ENCODE measurements at regions not wholly inside any gene's neighbourhood (a gene's known extent, or its start where the extent isn't known, plus 50 kb on each side); places are given as distances from the start of the nearest gene placed in this dataset.

DNA sequence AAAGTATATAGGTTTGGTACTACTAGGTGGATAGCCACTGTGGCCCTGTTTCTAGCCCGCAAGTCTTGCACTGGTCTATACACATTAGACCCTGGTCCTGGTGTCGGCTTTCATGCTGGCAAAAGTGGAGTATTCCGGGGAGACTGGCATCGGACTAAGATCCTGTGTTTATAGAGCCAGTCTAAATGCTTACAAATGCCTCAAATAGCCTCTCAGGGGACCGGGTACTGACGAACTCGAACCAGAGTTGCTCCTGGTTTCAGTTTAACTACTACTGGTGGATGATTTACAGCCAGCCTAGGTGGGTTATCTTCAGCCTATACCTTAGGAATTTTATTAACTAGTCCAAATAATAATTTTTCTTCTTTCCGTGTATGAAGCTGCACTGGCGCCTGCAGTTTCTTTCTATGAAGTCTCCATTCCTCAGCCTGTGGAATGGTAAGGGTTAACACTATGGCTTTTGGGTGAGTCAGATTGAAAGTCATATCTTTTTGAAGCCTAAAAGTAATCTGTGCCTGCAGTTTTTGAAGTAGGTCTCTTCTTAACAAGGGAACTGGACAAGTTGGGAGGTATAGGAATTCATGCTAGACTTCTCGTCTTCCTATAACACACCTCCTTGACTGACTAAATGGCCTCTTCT lies 51.3 kb downstream of the OR10H4 start:
- H3K9me3 ChIP-seq (ENCODE audit: control insufficient read depth, low read length) = peaks cover 57% of the 10 kb centered on the region
- WGBS, 2 experiments (ENCODE audit: insufficient coverage in 2 of 2) = 74 to 82% methylated on average over 5 to 8 of the region's 10 CpGs
- no peaks in the 10 kb centered on the region for H3K36me3 ChIP-seq (ENCODE audit: control insufficient read depth, insufficient read depth, low read length)
- H3K4me1 ChIP-seq (ENCODE audit: control insufficient read depth, insufficient read depth, low read length, poor library complexity, severe bottlenecking) = no peaks in the 10 kb centered on the region
- no peak overlapping the region for H3K27ac ChIP-seq (ENCODE audit: low read depth, low read length, severe bottlenecking)
- no peak overlapping the region for H3K4me3 ChIP-seq (ENCODE audit: extremely low read depth, insufficient read depth, low read length, poor library complexity, severe bottlenecking)

DNA sequence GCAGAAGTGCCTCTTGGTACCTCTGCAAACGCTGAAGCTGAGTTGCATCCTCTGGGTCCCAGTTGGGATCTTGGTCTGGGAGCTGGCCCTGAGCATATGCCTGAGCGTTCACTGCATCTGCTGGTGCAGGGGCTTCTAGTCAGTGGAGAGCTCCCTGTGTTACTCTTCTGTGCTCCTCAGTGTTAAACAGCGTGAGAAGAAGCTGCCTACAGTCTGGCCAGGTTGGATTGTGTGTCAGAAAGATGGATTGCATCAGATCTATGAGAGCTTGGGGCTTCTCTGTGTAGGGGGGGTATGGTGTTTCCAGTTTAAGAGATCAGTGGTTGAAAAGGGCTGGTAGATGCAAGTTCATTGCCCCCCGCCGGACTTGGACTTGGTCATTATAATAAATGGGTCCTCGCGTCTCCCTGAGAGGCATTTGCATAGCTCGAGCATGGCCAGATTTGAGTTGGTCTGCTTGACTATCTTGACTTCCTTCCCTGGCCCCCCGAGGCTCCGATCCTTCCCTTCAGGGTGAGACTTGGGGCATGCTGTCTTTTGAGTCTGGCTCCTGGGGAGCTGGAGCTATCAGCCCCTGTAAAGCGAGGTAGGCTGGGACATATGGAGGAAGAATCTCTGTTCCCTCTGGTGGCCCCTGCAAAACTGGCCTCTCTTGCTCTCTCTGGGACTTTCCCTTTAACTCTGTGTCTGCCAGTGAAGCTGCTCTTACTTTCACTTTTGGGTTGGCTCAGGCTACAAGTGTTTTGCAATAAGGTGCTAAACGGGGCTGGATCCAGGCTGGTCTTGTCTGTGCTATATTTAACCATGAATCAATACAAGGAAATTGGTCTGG lies 52.9 kb downstream of the OR10H4 start:
- Histone ChIP-seq H3K9me3 (ENCODE audit: control insufficient read depth, low read length) (peaks cover 48% of the 10 kb centered on the region), H3K4me3 (ENCODE audit: extremely low read depth, insufficient read depth, low read length, poor library complexity, severe bottlenecking) (no peak overlapping the region), H3K4me1 (ENCODE audit: control insufficient read depth, insufficient read depth, low read length, poor library complexity, severe bottlenecking) (no peaks in the 10 kb centered on the region), H3K27ac (ENCODE audit: low read depth, low read length, severe bottlenecking) (no peak overlapping the region), H3K36me3 (ENCODE audit: control insufficient read depth, insufficient read depth, low read length) (no peaks in the 10 kb centered on the region)
- 62 to 66% methylated on average over 11 of the region's 12 CpGs for WGBS, 2 experiments (ENCODE audit: insufficient coverage in 2 of 2)

DNA sequence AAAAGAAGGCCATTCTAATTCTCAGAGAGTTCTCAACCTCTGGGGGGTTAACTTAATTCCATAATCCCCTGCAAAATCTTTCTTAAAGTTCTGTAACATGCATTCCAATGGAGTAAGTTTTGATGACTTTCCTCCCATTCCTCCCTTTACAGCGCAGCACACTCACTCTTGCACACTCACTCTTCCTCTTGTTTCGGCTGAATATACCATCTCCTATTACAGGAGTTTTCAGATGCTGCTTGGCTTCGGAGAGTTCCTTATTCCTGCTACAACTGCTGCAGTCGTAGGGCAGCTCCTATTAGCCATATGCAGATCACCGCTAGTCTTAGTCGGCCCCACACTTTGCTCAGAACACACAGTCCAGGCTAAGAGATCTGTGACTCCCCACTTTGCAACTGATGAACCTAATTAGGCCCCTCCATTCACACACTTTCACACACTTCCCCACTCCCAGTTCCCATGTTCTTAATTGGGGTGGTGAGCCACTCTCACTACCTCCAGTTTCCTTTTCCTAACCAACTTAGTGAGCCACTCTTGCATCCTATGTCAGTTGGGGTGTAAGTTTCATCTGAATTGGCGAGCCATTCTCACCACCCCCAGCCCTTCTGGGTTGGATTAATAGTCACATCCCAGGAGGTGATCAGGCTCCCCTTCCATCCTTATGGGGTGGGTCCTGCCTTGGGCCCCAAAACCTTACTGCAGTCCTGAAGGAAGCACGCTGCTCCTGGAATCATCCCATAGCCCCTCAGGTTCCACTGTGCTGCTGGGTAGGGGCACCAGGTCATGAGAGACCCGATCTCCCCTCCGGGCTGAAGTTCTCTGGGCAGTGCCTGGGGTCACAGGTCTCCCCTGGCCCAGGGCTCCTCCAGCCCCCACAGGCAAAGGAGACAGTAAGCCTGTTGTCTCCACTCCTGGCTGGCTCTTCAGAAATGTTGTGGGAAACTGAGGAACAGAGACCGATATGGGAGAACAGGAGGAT lies 53.9 kb downstream of the OR10H4 start:
- no peak overlapping the region for H3K4me3 ChIP-seq (ENCODE audit: extremely low read depth, insufficient read depth, low read length, poor library complexity, severe bottlenecking)
- 68 to 81% methylated on average over 6 to 8 of the region's 11 CpGs for WGBS, 2 experiments (ENCODE audit: insufficient coverage in 2 of 2)
- H3K9me3 ChIP-seq (ENCODE audit: control insufficient read depth, low read length) = peaks cover 42% of the 10 kb centered on the region
- no peaks in the 10 kb centered on the region for H3K4me1 ChIP-seq (ENCODE audit: control insufficient read depth, insufficient read depth, low read length, poor library complexity, severe bottlenecking)
- H3K36me3 ChIP-seq (ENCODE audit: control insufficient read depth, insufficient read depth, low read length) = no peaks in the 10 kb centered on the region
- no peak overlapping the region for H3K27ac ChIP-seq (ENCODE audit: low read depth, low read length, severe bottlenecking)

DNA sequence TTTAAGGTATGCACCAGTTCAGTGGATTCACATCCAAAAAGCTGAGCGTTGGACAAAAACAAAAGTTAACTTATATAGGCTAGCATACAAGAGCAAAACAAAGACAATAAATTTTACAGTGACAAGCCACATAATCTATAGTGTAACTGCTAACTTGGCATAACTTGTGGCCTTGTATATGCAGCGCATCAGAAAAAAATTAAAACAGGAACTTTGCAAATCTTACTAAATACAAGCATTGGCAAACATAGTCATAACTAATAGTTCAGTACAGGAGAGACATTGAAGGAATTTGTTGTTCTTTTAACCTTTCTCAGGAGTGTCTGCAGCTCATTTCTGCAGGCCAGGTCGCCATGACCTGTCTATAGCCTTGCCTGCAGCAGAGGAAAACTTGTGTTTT lies 54.6 kb downstream of the OR10H4 start:
- Histone ChIP-seq H3K36me3 (ENCODE audit: control insufficient read depth, insufficient read depth, low read length) (no peaks in the 10 kb centered on the region), H3K4me3 (ENCODE audit: extremely low read depth, insufficient read depth, low read length, poor library complexity, severe bottlenecking) (no peak overlapping the region), H3K9me3 (ENCODE audit: control insufficient read depth, low read length) (peaks cover 35% of the 10 kb centered on the region), H3K27ac (ENCODE audit: low read depth, low read length, severe bottlenecking) (no peak overlapping the region), H3K4me1 (ENCODE audit: control insufficient read depth, insufficient read depth, low read length, poor library complexity, severe bottlenecking) (no peaks in the 10 kb centered on the region)
- WGBS, 2 experiments (ENCODE audit: insufficient coverage in 2 of 2) = 38% methylated on average over 2 of the region's 3 CpGs; no CpG with 5 or more reads in 1 of the 2 experiments

DNA sequence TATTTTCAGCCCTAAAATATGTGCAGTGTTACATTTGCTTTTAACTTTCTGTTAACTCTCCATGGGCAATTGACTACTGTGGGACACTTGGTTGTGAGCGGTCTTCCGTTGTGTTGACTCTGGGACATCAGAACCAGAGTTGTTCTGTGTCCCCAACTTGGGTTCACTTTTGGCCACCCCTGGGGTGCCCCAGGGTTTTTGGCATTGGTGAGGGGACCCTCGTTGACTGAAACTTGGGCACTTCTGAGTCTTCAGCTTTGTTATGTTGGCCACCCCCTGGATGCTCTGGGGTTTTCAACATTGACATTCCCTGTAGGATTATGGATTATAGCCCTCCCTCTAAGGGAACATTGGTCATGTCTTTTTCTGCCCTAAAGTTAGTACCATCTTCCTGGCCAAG lies 57.1 kb downstream of the OR10H4 start:
- no peaks in the 10 kb centered on the region for H3K36me3 ChIP-seq (ENCODE audit: control insufficient read depth, insufficient read depth, low read length)
- 44 to 63% methylated on average over 1 to 3 of the region's 3 CpGs for WGBS, 2 experiments (ENCODE audit: insufficient coverage in 2 of 2)
- H3K9me3 ChIP-seq (ENCODE audit: control insufficient read depth, low read length) = peaks cover 20% of the 10 kb centered on the region
- H3K4me3 ChIP-seq (ENCODE audit: extremely low read depth, insufficient read depth, low read length, poor library complexity, severe bottlenecking) = no peak overlapping the region
- no peaks in the 10 kb centered on the region for H3K4me1 ChIP-seq (ENCODE audit: control insufficient read depth, insufficient read depth, low read length, poor library complexity, severe bottlenecking)
- no peak overlapping the region for H3K27ac ChIP-seq (ENCODE audit: low read depth, low read length, severe bottlenecking)

DNA sequence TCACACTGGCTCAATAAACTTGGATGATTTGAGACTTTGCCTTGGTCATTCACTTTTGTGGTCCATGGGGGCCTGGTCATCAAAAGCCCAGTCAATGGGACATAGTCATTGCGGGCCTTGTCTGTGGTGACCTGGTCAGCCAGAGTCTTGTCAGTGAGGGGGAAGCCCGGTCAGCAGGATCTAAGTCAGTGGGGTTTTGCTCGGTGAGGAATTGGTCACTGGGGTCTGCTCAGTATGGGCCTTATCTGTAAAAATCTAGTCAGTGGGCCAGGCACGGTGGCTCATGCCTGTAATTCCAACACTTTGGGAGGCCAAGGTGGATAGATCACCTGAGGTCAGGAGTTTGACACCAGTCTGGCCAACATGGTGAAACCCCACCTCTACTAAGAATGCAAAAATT lies 63.7 kb upstream of the TPM4 start:
- no peaks in the 10 kb centered on the region for H3K36me3 ChIP-seq (ENCODE audit: control insufficient read depth, insufficient read depth, low read length)
- peaks cover 13% of the 10 kb centered on the region for H3K9me3 ChIP-seq (ENCODE audit: control insufficient read depth, low read length)
- 84 to 97% methylated on average over 3 to 4 of the region's 4 CpGs for WGBS, 2 experiments (ENCODE audit: insufficient coverage in 2 of 2)
- H3K4me1 ChIP-seq (ENCODE audit: control insufficient read depth, insufficient read depth, low read length, poor library complexity, severe bottlenecking) = no peaks in the 10 kb centered on the region
- no peak overlapping the region for H3K4me3 ChIP-seq (ENCODE audit: extremely low read depth, insufficient read depth, low read length, poor library complexity, severe bottlenecking)
- H3K27ac ChIP-seq (ENCODE audit: low read depth, low read length, severe bottlenecking) = no peak overlapping the region

DNA sequence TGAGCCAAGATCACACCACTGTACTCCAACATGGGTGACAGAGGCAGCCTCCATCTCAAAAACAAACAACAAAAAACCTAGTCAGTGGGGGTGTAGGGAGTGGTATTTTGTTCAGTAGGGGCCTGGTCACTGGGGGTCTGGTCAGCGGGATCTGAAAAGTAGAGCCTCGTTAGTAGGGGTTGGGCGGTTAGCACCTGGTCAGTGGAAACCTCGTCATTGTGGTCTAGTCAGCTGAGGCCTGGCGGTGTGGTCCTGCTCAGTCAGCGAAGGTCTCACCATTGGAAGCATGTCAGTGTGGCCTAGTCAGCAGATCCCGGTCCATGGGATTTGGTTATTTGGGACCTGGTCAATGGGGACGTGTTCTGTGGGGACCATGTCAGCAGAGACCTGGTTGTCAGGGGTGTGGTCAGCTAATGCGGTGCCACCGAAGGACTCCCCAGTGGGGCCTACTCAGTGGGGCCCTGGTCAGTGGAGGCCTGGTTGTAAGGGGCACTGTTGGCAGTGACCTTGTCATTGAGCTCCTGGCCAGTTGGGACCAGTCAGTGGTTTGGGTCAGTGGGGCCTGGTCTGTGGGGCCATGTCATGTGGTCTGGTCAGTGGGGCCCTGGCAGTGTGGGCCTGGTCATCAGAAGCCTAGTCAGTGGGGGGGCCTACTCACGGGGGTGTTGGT lies 63.0 kb upstream of the TPM4 start:
- H3K4me1 ChIP-seq (ENCODE audit: control insufficient read depth, insufficient read depth, low read length, poor library complexity, severe bottlenecking) = no peaks in the 10 kb centered on the region
- H3K27ac ChIP-seq (ENCODE audit: low read depth, low read length, severe bottlenecking) = no peak overlapping the region
- H3K4me3 ChIP-seq (ENCODE audit: extremely low read depth, insufficient read depth, low read length, poor library complexity, severe bottlenecking) = no peak overlapping the region
- peaks cover 14% of the 10 kb centered on the region for H3K9me3 ChIP-seq (ENCODE audit: control insufficient read depth, low read length)
- WGBS, 2 experiments (ENCODE audit: insufficient coverage in 2 of 2) = 83 to 94% methylated on average over 10 to 11 of the region's 11 CpGs
- no peaks in the 10 kb centered on the region for H3K36me3 ChIP-seq (ENCODE audit: control insufficient read depth, insufficient read depth, low read length)

DNA sequence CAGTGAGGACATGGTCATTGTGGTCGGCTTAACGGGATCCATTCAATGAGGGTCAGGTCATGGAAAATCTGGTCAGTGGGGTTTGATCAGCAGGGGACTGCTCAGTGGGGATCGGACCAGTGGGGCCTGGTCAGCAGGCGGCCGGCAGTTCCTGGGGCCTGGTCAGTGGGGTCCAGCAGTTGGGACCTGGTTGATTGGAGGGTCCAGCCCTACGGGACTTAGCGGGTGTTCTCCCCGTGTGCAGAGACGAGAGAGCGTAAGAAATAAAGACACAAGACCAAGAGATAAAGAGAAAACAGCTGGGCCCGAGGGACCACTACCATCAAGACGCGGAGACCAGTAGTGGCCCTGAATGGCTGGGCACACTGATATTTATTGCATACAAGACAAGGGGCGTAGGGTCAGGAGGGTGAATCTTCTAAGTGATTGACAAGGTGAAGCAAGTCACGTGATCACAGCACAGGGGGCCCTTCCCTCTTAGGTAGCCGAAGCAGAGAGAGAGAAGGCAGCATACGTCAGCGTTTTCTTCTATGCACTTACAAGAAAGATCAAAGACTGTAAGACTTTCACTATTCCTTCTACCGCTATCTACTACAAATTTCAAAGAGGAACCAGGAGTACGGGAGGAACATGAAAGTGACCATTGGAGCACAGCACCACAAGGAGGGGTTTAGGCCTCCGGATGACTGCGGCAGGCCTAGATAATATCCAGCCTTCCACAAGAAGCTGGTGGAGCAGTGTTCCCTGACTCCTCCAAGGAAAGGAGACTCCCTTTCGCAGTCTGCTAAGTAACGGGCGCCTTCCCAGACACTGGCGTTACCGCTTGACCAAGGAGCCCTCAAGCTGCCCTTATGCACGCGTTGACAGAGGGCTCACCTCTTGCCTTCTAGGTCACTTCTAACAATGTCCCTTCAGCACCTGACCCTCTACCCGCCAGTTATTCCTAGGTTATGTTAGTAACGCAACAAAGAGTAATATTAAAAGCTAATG lies 62.1 kb upstream of the TPM4 start:
- Histone ChIP-seq H3K4me3 (ENCODE audit: extremely low read depth, insufficient read depth, low read length, poor library complexity, severe bottlenecking) (no peak overlapping the region), H3K36me3 (ENCODE audit: control insufficient read depth, insufficient read depth, low read length) (no peaks in the 10 kb centered on the region)
- WGBS, 2 experiments (ENCODE audit: insufficient coverage in 2 of 2) = 87 to 92% methylated on average over 19 to 26 of the region's 31 CpGs

DNA sequence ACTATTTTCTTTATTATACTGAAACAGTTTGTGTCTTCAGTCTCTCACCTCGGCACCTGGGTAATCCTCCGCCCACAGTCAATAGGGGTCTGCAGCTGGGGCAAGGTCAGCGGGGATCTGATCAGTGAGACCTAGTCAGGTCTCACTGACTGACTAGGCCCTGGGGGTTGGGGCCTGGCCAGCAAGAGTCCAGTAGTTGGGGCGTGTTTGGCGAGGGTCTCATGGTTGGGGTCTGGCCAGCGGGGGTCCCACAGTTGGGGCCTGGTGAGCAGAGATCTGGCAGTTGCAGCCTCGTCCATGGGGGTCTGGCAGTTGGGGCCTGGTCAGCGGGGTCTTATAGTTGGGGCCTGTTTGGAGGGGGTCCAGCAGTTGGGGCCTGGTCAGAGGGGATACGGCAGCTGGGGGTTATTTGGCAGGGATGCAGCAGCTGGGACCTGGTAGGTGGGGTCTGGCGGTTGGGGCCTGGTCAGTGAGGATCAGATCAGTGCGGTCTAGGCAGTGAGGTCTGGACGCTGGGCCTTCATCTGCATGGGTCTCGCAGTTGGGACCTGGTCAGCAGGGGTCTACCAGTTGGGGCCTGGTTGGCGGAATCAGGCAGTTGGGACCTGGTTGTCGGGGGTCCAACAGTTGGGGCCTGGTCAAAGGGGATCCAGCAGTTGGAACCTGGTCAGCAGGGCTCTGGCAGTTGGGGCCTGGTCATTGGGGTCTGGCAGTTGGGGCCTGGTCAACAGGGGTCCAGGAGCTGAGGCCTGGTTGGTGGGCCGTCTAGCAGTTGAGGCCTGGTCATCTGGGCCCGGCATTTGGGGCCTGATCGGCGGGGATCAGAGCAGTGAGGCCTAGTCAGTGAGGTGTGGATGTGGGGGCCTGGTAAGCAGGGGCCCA lies 61.1 kb upstream of the TPM4 start:
- no peak overlapping the region for H3K4me3 ChIP-seq (ENCODE audit: extremely low read depth, insufficient read depth, low read length, poor library complexity, severe bottlenecking)
- H3K4me1 ChIP-seq (ENCODE audit: control insufficient read depth, insufficient read depth, low read length, poor library complexity, severe bottlenecking) = no peaks in the 10 kb centered on the region
- peaks cover 14% of the 10 kb centered on the region for H3K9me3 ChIP-seq (ENCODE audit: control insufficient read depth, low read length)
- H3K27ac ChIP-seq (ENCODE audit: low read depth, low read length, severe bottlenecking) = no peak overlapping the region
- 87 to 88% methylated on average over 12 to 19 of the region's 19 CpGs for WGBS, 2 experiments (ENCODE audit: insufficient coverage in 2 of 2)
- no peaks in the 10 kb centered on the region for H3K36me3 ChIP-seq (ENCODE audit: control insufficient read depth, insufficient read depth, low read length)

More for the DNA sequence above, 62.1 kb upstream of the TPM4 start:
- peaks cover 14% of the 10 kb centered on the region for H3K9me3 ChIP-seq (ENCODE audit: control insufficient read depth, low read length)
- H3K4me1 ChIP-seq (ENCODE audit: control insufficient read depth, insufficient read depth, low read length, poor library complexity, severe bottlenecking) = no peaks in the 10 kb centered on the region
- no peak overlapping the region for H3K27ac ChIP-seq (ENCODE audit: low read depth, low read length, severe bottlenecking)
